Activated CD4-positive, CD25-positive, alpha-beta regulatory T cell treated with anti-CD3 and anti-CD28 coated beads, Interleukin-2, amount 50 U/mL, for 72 hours (primary cell): ENCODE measurements at regions not wholly inside any gene's neighbourhood (a gene's known extent, or its start where the extent isn't known, plus 50 kb on each side); places are given as distances from the start of the nearest gene placed in this dataset.
"Not testable (repeated sequence)": the region's sequence is repeated elsewhere in the genome, so short reads cannot be mapped to it uniquely, and the experiment has no call there.

Source experiments
- DNase-seq: peaks from one replicate; pipeline ENCODE4 v3.0.0; 2021

DNA sequence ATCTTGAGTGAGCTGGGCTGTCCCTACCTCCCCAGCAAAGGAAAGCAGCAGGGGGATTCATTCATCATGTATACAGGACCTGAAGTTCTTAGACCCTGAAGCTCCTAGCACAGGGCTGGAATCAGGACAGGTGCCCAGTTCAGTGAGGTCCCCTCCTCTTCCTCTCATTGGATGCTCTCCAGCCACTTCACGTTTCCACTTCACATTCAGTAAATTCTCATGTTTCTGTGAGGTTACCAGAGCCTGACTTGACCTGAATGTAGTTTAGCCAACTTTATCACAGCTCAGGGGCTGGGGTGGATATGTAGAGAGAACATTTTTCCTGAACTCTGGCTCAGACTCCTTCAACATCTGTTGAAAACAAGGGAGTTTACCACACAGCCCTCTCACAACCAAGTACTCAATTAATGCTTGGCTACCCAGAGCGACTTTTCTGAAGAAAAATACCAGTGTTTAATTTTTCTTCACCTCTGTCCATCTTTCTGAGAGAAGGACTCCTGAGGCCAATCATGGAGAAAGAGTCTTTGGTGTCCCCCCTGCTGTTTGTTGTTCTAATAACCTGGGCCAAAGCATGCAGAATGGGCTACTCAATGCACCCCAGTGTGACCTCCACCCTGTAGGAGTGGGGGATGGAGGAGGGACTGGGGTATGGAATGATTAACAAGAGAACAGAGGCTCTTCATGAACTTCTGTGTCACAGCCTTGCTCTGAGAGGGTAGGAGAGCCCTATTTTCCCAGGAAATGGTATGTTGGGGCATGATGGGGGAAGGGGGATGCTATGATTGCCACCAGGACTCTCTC is 108.3 kb upstream of the FGGY start:
- DNase-seq, result no peak

DNA sequence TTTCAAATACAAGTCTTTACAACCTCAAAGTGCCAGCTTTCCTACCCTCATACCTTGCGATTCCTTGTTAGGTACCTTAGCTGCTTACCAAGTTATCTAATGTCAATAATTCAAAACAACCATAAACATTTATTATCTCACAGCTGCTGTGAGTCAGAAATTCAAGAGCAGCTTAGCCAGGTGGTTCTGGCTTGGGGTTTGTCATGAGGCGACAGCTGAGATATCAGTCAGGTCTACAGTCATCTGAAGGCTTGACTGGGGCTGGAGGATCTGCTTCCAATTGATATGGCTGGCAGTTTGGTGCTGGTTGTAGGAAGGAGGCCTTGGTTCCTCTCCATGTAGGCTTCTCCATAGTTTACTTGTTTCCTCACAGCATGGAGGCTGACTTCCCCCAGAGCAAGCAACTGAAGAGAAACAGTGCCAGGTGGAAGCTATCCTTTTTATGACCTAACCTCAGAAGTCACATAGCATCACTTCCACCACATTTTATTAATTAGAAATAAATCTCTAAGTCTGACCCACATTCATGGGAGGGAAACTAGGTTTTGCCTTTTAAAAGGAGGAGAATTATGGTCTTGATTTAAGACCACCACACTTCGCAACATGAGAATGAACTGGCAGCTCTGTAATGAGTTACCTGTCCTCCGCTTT is 103.3 kb upstream of the FGGY start:
- DNase-seq, result no peak

DNA sequence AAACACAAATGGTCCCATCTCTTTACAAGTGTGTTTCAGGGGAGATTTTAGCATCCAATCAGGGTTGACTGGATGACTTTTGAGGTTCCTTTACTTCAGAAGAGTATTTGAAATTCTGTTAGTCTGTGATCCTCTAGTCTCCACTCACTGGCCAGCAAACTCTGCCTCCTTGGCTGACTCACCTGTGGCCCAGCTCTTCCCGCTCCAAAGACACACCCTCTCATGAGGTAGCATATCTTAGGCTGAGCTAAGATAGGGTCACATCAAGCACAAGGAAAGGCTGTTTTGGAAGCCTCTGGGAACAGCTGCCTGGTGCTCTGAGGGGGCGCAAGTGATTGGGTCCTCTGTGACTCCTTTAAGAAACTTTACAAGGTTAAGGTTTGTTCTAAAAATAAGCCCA is 102.3 kb upstream of the FGGY start:
- no peak for DNase-seq

DNA sequence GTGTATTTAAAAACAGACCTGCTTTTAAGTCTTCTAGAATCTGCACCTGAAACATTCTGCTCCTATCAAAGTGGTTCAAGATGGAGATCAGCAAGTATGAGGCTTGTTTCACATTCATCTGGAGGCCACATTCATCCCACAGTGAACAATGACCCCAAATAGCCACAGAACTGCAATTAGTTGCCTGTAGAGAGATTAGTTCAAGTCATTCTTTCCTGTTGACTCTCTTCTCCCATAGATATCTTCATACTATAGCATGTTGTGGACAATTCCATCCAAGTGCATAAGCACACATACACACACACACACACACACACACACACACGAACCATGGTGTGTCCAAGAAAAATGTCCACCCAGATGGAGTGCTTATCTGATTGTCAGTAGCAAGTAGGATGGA is 101.7 kb upstream of the FGGY start:
- no peak for DNase-seq

DNA sequence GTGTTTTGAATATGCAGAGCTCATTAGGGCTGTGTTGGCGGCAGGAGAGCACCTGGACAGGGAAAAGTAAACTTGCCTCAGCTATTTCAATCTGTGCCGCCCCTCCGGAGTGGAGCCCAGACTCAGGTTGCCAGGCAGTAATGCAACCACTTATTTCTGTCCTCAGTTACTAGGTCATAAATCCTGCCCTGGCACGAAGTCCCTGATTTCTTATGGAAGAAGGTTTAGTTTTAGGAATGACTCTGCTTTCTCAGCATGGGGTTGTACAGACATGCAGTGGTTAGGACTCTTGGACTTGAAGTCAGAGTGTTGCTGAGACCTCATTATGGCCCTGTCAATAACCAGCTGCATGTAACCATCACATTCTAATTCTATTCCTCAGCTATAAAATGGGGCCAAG is 98.3 kb upstream of the FGGY start:
- DNase-seq, result no peak

DNA sequence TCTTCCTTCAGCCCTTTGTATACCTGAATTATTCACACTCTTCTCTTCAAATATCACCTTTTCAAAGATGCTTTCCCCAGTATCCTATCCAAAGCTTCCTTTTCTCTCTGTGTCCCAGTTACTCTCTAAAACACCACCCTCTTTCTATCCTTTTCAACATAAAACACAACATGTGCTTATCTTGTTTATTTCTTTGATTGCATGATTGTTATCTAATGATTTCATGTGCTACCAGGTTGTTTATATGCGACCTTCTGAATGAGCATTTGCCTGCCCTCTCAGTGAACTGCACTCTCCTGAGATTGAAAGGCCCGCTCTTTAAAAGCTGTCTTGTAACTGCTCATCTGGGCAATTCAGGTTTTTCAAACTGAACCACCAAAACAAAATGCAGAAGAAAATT is 97.7 kb upstream of the FGGY start:
- DNase-seq, result no peak

DNA sequence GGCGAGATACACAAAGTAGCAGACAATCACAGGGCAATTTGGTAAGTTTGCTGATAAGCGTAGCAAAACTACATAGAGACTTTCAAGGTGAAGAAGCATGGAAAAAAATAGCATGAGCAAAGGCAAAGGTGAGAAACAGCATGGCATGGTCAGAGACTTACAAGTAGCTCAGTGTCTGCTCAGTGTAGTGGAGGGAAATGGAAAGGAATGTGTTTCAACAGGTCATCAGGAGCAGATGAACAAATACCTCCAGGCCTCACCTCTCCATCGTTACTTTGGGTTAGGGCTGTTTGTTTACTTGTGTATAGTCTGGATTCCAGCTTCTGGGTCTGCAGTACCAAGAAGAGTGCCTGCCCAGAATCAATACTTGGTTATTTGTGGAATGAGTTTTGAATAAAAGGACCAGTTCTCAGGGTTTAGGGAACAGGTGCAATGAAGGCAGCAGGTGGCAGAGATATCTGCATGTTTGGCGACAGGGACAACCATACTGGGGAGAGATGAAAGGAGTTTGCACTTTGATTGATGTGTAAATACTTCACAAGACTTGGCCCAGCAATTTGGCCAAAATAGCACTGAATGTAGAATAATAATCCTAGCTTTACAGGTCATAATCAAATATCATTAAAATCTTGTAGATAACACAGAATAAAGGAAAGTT is 97.0 kb upstream of the FGGY start:
- no peak for DNase-seq

DNA sequence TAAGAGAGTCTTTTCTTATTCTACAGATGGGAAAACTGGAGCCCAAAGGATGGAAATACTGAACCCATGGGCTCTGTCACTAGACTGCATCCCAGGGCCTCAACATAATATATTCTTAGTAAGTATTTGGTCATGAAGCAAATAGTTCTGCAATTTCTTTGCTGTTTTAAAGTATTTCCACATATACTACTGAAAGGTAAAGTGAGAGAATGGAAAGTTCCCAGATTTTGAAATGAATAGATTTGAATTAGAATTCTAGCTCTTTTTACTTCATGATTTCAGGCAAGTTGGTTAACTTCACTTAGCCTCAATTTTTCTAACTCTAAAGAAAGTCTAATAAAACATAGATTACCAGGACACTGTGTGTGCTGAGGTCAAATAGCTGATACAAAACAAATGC is 95.6 kb upstream of the FGGY start:
- no peak for DNase-seq

DNA sequence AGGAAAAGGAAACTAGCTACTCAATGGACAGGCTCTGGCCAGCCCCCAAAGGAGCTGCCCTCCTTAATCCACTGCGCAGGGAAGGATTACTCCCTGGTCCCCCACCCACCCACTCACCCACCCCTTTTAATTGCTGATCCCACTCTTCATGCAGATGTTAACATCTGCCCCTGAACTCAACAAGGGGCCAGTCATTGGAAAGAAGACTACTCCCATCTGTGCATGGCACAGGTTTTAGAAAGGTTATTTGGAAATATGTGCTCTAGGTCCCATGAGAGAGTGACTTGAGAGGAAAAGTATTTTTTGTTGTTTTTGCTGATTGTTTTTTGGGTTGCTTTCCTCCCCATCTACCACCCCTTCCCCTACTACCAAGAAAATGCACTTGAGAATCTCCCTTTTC is 94.4 kb upstream of the FGGY start:
- DNase-seq, result no peak

DNA sequence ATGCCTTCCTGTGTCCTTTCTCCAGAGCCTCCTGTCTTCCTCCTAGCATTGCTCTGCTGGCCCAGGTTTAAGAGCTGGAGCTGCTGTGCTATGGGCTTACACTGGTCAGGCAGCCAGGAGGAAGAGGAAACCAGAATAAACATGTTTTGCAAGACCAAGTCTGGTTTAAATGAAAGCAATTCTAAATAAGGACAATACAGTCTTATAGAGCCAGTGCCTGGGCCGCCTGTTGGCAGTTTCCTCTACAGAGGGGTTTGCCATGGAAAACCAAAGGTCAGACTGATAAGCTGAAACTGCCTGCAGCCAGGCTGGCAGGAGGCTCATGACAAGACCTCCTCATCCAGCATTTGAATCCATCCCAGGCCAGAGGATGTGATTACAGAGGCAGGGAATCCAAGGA is 92.9 kb upstream of the FGGY start:
- DNase-seq, result no peak

DNA sequence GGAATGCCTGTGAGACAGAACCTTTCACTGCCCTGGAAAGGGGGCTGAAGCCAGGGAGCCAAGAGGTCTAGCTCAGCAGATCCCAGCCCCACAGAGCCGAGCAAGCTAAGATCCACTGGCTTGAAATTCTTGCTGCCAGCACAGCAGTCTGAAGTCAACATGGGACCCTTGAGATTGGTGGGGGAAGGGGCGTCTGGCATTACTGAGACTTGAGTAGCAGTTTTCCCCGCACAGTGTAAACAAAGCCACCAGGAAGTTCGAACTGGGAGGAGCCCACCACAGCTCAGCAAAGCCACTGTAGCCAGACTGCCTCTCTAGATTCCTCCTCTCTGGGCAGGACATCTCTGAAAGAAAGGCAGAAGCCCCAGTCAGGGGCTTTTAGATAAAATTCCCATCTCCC is 90.3 kb upstream of the FGGY start:
- not testable (repeated sequence) for DNase-seq

DNA sequence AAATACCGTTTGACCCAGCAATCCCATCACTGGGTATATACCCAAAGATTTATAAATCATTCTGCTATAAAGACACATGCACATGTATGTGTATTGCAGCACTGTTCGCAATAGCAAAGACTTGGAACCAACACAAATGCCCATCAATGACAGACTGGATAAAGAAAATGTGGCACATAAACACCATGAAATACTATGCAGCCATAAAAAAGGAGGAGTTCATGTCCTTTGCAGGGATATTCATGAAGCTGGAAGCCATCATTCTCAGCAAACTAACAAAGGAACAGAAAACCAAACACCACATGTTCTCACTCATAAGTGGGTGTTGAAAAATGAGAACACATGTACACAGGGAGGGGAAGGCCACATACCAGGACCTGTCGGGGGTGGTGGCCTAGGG is 86.5 kb upstream of the FGGY start:
- not testable (repeated sequence) for DNase-seq

DNA sequence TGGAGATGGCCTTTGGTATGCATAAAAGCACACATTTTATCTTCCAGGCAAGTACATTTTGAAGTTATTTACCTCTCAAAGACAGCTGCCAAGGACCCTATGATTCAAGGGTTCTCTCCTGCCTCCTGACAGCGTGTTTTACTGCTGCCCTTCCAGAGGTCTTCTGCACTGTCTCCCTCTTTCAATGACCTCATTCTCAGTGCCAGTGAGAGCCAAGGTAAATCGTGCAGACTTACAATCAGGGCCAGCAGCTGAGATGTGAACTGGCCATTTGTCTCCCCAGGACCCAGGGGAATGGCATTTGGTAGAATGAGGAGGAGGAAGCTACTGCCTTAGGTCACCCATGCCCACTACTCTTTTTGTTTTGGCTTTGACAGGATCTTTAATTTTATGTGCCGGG is 84.2 kb upstream of the FGGY start:
- no peak for DNase-seq

DNA sequence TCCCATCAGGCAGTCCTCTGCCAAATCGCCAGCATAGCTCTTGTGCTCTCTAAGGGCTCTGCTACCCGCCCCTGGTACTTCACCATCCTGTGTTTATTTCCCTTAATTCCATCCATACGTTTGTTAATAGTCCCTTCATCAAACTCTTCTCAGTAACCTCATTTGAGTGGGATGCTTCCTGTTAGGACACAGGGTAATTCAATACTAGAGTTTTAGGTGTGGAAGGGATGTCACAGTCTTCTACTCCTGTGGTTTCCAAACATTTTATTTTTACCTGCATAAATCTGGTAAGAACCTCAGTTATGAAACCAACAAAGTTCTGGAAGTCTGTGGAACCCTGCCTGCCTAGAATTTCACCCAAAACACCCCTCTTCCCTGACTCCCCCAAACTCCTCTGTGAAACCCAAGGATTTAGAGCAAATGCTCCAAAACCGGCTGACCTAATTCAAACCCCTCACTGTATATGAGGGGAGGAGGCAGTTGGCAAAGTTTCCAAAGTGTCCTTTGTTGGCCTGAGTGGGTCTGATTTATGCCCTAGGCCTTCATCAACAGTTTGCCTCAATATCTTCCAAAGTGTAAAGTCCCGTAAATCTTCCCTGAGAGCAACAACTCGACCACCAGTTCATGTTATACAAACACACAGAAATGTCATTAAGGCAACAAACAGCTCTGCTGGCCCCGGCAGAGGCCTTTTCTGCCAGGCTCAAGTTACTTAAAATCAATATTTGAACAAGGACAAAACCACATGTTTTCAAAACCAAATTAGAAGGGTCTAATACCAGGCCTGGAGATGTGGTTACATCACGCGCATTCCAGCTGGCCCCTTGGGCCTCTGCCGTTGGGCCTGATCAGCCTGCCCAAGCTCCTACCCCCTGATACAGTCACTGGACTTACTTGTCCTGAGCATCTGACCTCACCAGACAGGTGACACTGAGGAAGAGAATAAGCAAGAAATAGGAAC is 82.4 kb upstream of the FGGY start:
- DNase-seq, result no peak

DNA sequence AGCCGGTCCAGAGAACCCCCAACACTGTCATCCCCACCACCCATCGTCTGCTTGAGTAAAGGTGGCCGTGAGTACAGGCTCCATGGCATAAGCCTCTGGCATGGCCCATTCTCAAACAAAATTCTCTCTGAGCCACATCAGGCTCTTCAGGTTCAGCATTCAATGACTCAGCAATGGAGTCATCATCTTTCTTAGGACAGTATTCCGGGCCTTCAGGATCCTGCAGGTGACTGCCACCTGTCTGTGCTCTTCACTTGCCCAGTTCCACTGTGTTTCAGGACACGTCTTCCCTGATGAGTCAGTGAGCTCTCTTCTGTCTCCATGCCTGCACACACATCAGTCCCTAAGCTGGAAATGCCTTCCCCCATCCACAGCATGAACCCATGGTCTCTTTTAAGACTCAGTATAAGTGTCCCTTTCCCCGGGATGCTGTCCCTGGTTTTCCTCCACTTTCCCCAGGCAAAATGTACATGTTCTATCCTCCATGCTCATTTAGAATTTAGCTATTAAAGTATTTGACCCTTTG is 81.1 kb upstream of the FGGY start:
- no peak for DNase-seq

DNA sequence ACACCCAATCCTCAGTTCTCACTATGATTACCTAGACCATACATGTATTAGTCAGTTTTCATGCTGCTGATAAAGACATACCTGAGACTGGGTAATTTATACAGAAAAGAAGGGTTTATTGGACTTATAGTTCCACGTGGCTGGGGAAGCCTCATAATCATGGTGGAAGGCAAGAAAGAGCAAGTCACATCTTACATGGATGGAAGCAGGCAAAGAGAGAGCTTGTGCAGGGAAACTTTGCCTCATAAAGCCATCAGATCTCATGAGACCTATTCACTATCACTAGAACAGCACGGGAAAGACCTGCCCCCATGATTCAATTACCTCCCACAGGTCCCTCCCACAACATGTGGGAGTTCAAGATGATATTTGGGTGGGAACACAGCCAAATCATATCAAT is 79.5 kb upstream of the FGGY start:
- not testable (repeated sequence) for DNase-seq

DNA sequence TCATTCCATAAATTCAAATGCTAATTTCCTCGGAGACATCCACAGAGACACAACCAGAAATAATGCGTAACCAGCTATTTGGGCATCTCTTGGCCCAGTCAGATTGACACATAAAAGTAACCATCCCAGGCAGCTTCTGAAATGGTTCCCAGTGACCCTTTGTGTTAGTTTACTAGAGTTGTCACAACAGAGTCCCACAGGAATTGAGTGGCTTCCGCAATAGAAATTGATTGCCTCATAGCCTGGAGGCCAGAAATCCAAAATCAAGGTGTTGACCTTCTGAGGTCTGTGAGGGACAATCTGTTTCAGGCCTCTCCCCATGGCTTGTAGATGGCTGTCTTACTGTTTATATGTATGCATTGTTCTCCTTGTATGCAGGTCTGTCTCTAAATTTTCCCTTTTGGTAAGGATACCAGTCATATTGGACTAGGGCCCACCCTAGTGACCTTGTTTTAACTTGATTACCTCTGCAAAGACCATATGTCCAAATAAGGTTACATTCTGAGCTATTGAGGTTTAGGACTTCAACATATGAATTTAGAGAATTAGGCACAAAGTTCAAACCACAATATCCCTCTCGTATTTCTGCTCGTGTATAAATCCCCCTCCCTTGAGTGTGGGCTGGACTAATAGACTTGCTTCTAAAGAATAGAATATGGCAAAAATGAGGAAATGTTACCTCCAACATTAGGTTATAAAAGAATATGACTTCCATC is 78.2 kb upstream of the FGGY start:
- DNase-seq, result no peak

DNA sequence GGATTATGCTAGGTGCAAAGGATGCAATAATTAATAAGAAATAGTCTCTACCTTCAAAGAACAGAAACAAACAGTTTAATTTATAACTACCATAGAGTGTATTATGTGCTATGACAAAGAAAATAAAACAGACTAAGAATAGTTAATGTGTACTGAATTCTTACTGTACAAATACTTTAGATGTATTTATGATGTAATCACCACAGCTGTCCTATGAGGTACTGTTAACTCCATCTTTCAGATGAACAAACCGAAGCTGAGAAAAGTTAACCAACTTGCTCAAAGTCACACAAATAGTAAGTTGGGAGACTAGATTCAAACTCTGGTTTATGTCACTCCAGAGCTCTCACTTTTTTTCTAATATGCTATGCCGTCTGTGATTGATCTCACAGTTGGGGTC is 77.0 kb upstream of the FGGY start:
- no peak for DNase-seq

DNA sequence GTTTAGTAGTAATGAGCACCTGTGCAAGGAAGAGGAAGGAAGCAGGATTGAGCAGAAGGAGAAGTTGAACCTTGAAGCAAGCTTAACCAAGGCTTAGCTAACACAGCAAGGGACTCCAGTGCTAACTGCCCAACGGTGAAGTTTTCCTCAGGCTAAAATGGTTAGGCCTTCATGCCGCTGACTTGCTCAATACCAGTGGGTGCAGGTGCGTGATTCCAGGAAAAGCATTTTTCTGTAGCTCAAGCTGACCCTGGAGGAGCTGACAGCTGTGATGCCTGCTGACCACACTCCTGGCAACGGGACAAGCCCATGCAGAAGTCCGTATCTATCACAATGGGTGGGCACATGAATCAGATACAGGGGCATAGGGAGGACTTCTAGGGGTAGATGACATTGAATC is 76.5 kb upstream of the FGGY start:
- DNase-seq, result no peak

DNA sequence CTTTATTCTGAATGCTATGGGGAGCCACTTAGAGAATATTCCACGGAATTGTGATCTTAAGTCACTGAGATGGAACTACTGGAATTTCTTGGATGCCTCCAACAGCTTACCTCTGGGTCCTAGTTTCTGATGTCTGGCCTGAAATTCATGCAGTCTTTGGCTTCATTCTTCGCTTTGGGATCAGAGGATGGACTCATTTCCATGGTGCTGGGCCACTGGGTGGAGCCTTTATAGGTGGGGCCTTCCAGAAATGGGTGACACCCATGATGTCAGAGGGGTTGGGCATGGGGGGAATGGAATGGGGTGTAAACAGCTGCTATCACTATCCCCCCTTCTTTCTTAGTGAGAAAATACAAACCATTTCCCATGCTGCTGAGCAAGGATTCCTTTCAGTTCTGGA is 73.7 kb upstream of the FGGY start:
- DNase-seq, result no peak

DNA sequence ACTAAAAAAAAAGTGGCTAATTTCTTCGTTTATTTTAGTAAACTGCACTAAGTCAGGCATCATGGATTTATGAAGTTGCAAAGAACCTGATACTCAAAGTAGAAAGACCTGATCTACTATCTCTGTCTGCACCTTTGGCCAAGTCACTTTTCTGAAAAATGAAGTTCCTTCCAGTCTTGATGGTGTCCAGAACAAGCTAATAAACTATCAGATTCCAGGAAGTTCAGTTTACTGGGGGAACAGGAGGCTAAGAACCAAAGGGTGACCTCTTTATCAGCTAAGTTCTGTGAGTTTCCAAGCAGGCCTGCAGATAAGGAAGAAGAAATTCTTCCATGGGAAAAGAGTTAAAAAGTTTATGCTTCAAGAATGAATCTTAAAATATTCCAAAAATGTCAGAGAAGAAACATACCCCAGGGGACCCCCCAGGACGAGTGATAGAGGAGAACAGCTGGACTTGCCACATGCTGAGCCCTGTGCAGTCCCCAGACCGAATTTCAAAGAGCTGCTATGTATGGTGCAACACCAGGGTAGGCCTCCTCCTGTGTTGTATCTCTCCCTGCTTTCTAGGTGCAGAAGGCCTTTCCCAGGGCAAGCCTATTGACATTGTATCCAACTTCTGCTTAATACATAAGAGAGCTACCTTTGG is 72.8 kb upstream of the FGGY start:
- no peak for DNase-seq
